Uterus (tissue), 3 donors: ENCODE measurements at regions not wholly inside any gene's neighbourhood (a gene's known extent, or its start where the extent isn't known, plus 50 kb on each side); places are given as distances from the start of the nearest gene placed in this dataset.
"Not testable (repeated sequence)": the region's sequence is repeated elsewhere in the genome, so short reads cannot be mapped to it uniquely, and the experiment has no call there.

Source experiments
- DNase-seq, 2 donors: peaks; one replicate each; pipeline ENCODE4 v3.0.0-alpha.2; 2019 to 2020
- H3K27ac ChIP-seq, 2 donors: fragments of 200-600 bp; sonication (generic); 1 replicate in 1 of 2; 2 replicates in 1 of 2; pipeline ENCODE4 v1.5.1; 2016 to 2018
- H3K27me3 ChIP-seq, 2 donors: fragments of 200-600 bp; sonication (generic); one replicate each; pipeline ENCODE4 v1.5.1; 2018 to 2019; ENCODE audit warnings: control low read depth in 1 of 2
- H3K36me3 ChIP-seq, 2 donors: fragments of 200-600 bp; sonication (generic); one replicate each; pipeline ENCODE4 v1.5.1; 2019; ENCODE audit warnings: control low read depth in 1 of 2
- H3K4me1 ChIP-seq, 2 donors: fragments of 200-600 bp; sonication (generic); one replicate each; pipeline ENCODE4 v1.5.1; 2018 to 2019; ENCODE audit warnings: control low read depth in 1 of 2
- H3K4me3 ChIP-seq, 2 donors: fragments of 200-600 bp; sonication (generic); 1 replicate in 1 of 2; 2 replicates in 1 of 2; pipeline ENCODE4 v1.5.1; 2018 to 2019; ENCODE audit warnings: mild to moderate bottlenecking in 1 of 2
- H3K9me3 ChIP-seq, 2 donors: fragments of 200-600 bp; sonication (generic); one replicate each; pipeline ENCODE4 v1.5.1; 2019; ENCODE audit warnings: control low read depth in 1 of 2
- CTCF ChIP-seq, 4 experiments: fragments of 200-600 bp in 2 of 4; fragments of 450-650 bp in 2 of 4; sonication (generic) in 2 of 4; IDR thresholded peaks; one replicate each; pipeline ENCODE4 v1.5.1; 2016 to 2019; ENCODE audit warnings: antibody characterized with exemption in 4 of 4, mild to moderate bottlenecking in 2 of 4, moderate library complexity in 1 of 4
- POLR2A ChIP-seq, 2 donors: fragments of 450-650 bp; IDR thresholded peaks; one replicate each; pipeline ENCODE4 v1.6.1; 2016; ENCODE audit warnings: antibody characterized with exemption in 2 of 2, mild to moderate bottlenecking in 1 of 2, moderate library complexity in 1 of 2
- intact Hi-C: fragments of 100-400 bp; cut with DNase I; formaldehyde crosslinking; loops from one replicate; pipeline ENCODE4 v1.15.1; 2023; ENCODE audit warnings: low total_unique reads
- donor health status: DM: yes; HTN: yes; CAD: no.

- H3K36me3 ChIP-seq = peaks cover 0 to 3% of the 10 kb centered on the region in 2 donors
- no peaks in the 10 kb centered on the region for H3K27me3 ChIP-seq
- TF ChIP-seq CTCF (IDR thresholded peaks at IDR 0.05) (no peak), POLR2A (IDR thresholded peaks at IDR 0.05) (no peak)
- intact Hi-C loops = no loop called here
- H3K9me3 ChIP-seq = no peaks in the 10 kb centered on the region
- DNase-seq = no peak
- no peaks in the 10 kb centered on the region for H3K4me1 ChIP-seq
- no peak overlapping the region for H3K4me3 ChIP-seq
- no peak overlapping the region for H3K27ac ChIP-seq
Observed at GRCh38 chr2:82954868-82955267, 1504.2 kb downstream of the SUCLG1 start.

- no peaks in the 10 kb centered on the region for H3K4me1 ChIP-seq
- intact Hi-C loops = no loop called here
- no peaks in the 10 kb centered on the region for H3K36me3 ChIP-seq
Observed at GRCh38 chr2:82939211-82939610, 1519.9 kb downstream of the SUCLG1 start.

GRCh38 chr2:82938321-82938845, 1520.7 kb downstream of the SUCLG1 start:
- H3K27ac ChIP-seq, intact Hi-C loops, H3K4me3 ChIP-seq, H3K4me1 ChIP-seq, DNase-seq, H3K36me3 ChIP-seq, H3K27me3 ChIP-seq, H3K9me3 ChIP-seq: not testable (repeated sequence)

More at GRCh38 chr2:82939211-82939610, 1519.9 kb downstream of the SUCLG1 start:
- no peak for DNase-seq
- no peaks in the 10 kb centered on the region for H3K9me3 ChIP-seq
- no peak overlapping the region for H3K27ac ChIP-seq
- no peak for TF ChIP-seq POLR2A (IDR thresholded peaks at IDR 0.05)
- no peak for TF ChIP-seq CTCF (IDR thresholded peaks at IDR 0.05)
- no peaks in the 10 kb centered on the region for H3K27me3 ChIP-seq
- H3K4me3 ChIP-seq = no peak overlapping the region

- no peaks in the 10 kb centered on the region for H3K9me3 ChIP-seq
- intact Hi-C loops = no loop called here
- no peak for TF ChIP-seq CTCF (IDR thresholded peaks at IDR 0.05)
- TF ChIP-seq POLR2A (IDR thresholded peaks at IDR 0.05) = no peak
- DNase-seq = no peak
- H3K36me3 ChIP-seq = no peaks in the 10 kb centered on the region
- no peak overlapping the region for H3K27ac ChIP-seq
- no peaks in the 10 kb centered on the region for H3K27me3 ChIP-seq
- no peak overlapping the region for H3K4me3 ChIP-seq
- H3K4me1 ChIP-seq = no peaks in the 10 kb centered on the region
Observed at GRCh38 chr2:82913566-82913965, 1545.5 kb downstream of the SUCLG1 start.

GRCh38 chr2:82896117-82896516, 1563.0 kb downstream of the SUCLG1 start:
- no peaks in the 10 kb centered on the region for H3K36me3 ChIP-seq
- intact Hi-C loops = no loop called here
- no peak for TF ChIP-seq POLR2A (IDR thresholded peaks at IDR 0.05)
- TF ChIP-seq CTCF (IDR thresholded peaks at IDR 0.05) = no peak
- no peaks in the 10 kb centered on the region for H3K27me3 ChIP-seq
- H3K9me3 ChIP-seq = no peaks in the 10 kb centered on the region
- H3K27ac ChIP-seq = no peak overlapping the region
- no peaks in the 10 kb centered on the region for H3K4me1 ChIP-seq
- no peak for DNase-seq
- no peak overlapping the region for H3K4me3 ChIP-seq

GRCh38 chr2:82893190-82893589, 1565.9 kb downstream of the SUCLG1 start:
- TF ChIP-seq CTCF (IDR thresholded peaks at IDR 0.05) (no peak), POLR2A (IDR thresholded peaks at IDR 0.05) (no peak)
- Histone ChIP-seq H3K4me3 (no peak overlapping the region), H3K27ac (no peak overlapping the region), H3K27me3 (no peaks in the 10 kb centered on the region), H3K4me1 (no peaks in the 10 kb centered on the region), H3K36me3 (no peaks in the 10 kb centered on the region), H3K9me3 (no peaks in the 10 kb centered on the region)
- intact Hi-C loops = no loop called here
- DNase-seq = no peak
